Activated CD8-positive, alpha-beta memory T cell treated with anti-CD3 and anti-CD28 coated beads for 24 hours (primary cell): ENCODE measurements at regions not wholly inside any gene's neighbourhood (a gene's known extent, or its start where the extent isn't known, plus 50 kb on each side); places are given as distances from the start of the nearest gene placed in this dataset.
A peak's percentile ranks its signal among the peaks of the same experiment; 100 is the strongest.

Source experiments
- DNase-seq: peaks from one replicate; pipeline ENCODE4 v3.0.0-alpha.2; 2020

GRCh38 chr2:9758741-9759140 lies 84.5 kb upstream of the TAF1B start:
- no peak for DNase-seq

- DNase-seq, result no peak
These were observed 83.0 kb upstream of the TAF1B start for GRCh38 chr2:9760069-9760901.

- no peak for DNase-seq
These were observed 82.4 kb upstream of the TAF1B start for GRCh38 chr2:9760902-9761228.

DNA sequence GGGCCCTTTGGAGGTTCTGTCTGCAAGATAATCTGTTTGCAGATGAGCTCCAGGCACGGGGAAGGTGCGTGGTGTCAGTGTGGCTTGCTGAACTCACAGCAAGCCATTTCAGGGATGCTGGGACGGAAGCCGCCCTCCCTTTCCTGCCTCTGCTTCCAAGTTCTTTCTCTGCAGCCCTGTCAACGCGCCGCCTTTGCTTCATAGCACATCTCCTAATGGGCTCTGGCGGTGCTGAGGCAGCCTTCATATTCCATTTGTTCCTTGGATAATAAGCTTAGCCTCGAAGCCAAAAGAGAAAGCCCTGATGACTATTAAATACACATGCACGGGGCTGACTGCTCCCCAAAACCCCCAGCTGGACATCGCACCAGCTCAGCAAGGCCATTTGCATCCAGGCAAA lies 81.7 kb upstream of the TAF1B start:
- no peak for DNase-seq

DNA sequence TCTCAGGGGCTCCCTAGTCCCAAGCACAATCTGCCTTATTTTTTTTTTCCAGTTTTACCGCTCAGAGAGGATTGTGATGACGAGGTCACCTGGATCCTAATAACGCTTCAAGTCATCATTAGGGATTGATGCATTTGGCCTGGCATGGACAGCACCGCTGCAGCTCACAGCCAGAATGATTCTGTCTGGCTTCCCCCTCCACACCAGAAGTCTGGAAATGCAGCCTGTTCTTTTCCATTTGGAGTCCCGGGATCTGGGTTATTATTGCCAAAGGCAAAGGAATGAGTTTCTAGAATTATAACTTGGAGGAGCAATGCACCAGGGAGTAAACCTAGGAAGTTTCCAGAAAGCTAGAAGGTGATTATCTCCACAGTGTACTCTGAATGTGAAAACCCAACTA lies 81.1 kb upstream of the TAF1B start:
- DNase-seq, result no peak

DNA sequence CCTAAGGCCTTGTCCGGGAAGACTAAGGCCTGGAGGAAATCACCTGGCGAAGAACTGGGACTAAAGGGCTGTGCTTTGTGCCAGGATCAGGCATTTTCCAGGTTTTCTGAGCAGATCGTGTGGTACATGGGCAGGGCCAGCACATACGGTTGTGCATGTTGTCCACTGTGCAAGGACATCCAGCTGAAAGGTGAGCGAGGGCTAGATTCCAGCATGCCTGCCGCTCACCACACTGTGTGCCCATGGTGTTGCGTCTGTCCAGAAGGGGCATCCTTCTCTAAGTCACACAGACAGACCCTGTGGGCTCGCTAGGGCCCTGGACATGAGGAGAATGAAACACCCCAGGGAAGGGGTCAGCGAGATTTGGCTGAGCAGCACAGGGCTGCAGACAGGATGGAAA lies 80.3 kb upstream of the TAF1B start:
- DNase-seq, result no peak

- DNase-seq, result no peak
These were observed 79.7 kb upstream of the TAF1B start for GRCh38 chr2:9763356-9764152.

- DNase-seq, result no peak
These were observed 79.0 kb upstream of the TAF1B start for GRCh38 chr2:9764153-9764778.

DNA sequence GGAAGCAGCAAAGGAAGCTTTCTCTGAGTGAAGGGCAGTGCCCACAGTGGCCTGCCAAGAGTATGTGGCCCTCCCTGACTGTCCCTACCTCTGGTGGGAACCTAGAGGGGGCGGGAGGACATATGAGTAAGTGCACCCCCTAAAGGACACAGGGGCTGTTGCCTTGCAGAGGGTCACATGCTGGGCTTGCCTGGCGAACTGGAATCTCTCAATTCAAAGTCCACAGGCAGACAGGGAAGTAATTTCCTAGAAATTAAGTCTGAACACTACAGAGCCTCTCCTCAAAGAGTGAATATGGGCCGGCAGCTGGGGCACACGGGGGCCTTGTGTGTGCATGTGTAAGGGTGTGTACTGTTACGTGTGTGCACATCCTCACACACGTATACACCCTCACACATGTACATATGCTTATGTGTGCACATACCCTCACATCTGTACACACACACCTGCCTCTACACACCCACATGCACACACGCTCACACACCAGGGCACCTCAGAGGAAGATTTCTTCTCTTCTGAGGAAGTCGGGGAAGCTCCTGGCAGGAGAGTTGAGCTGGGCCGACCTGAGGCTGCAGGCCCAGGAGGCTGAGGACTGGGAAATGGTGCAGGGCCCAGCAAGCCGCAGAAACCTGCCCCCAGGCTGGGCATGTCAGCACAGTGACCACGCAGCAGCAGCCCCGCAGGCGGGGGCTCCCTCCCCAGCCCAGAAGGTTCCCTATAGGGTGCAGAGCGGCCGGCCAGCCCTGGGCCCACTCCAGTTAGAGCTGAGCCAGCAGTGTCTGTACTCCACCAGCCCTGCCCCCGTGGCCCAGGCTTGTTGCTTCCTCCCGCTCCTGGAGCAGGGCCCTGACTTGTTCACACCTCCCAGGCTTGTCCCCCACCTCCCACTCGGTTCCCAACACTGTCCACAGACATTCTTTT lies 77.4 kb upstream of the TAF1B start:
- DNase-seq, result no peak

DNA sequence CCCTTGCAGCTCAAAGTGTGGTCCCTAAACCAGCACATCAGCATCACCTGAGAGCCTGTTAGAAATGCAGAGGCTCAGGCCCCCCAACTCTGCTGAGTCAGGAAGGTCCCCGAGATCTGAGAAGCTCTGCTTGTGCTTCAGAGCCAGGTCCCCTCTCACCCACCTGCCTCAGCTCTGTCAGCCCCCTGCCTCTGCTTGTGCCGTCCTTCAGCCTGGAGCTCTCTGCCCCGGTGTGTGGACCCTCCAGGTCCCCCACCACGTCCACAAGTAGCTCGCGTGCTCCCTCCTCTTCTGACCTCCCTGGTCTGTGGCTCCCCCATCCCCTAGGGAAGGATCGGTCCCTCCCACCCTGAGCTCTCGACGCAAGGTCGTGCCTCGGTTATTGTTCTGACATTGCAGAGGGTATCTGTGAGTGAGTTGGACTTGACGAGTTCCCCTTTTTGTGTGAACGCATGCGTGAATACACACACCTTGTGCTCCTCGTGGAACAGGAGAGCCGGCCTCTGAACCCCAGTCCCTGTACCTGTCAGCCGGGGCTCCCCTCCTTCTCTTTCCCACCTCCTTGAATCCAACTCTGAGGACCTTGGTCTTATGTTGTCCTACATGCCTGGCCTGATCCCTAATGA lies 75.5 kb upstream of the TAF1B start:
- no peak for DNase-seq

- no peak for DNase-seq
These were observed 74.9 kb upstream of the TAF1B start for GRCh38 chr2:9768388-9768787.

- no peak for DNase-seq
These were observed 73.9 kb upstream of the TAF1B start for GRCh38 chr2:9769171-9770005.

DNA sequence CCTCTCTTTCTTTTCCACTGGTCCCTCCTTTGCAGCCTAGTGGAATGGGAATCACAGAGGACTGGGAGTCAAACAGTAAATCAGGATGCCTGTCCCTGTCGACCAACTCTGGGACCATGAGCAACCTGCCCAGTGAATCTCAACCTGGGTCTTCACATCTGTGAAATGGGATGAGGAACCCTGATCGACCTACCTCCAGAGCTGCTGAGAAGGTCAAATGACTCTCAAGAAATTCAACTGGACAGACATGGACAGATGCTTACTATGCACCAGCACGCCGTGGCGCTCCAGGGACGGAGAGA lies 73.3 kb upstream of the TAF1B start:
- no peak for DNase-seq

DNA sequence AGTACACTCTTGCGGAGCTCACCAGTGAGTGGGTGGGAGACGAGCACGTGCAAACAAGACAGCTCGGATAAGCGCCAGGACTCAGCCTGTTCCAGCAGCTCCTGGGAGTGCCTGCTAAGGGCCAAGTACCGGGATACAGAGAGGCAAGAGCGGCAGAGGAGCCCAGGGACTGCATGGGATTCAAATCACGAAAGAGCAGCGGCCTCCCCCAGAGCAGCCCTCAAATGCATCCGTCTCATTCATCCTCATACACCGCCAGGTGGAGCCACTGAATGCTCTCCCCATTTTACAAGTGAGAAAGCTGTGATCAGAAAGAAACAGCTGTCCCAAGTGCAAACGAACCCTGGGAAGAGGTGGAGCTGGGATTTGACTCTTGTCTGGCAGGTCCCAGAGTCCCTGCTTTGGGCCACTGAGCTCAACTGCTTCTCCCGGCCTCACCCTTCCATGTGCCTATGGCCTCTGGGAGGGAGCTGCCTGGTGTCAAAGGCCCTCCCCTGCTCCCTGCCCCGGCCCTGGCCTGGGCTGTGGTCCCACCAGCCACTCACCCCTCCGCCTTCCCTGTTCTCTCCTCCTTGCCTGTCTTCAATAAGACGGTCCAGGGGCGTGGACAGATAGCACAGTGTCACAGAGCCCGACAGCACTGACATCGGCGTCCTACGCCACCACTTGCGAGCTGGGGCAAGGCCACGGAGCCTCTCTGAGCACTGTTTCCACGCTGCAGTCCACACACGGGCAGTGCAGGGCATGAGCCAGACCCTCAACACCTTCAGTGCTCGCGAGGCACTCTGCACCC lies 72.8 kb upstream of the TAF1B start:
- peak; percentile 74 for DNase-seq

DNA sequence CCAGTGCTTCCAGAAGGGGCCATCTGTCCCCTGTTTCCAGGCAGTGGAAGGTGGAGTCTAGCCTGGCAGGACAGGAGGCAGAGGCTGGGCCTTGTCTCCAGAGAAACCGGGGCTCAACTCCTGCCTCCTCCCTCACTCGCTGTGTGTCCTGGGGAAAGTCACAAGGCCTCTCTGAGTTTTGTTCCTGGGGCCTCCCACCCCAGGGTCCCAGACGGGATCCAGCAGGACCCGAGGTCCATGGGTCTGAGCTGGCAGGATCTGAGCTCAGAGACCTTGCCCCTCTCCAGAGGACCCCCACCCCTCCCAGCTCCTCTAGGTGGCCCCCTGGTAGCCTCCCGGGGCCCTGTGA lies 72.2 kb upstream of the TAF1B start:
- no peak for DNase-seq

GRCh38 chr2:9771481-9772017 lies 71.7 kb upstream of the TAF1B start:
- DNase-seq, result no peak

DNA sequence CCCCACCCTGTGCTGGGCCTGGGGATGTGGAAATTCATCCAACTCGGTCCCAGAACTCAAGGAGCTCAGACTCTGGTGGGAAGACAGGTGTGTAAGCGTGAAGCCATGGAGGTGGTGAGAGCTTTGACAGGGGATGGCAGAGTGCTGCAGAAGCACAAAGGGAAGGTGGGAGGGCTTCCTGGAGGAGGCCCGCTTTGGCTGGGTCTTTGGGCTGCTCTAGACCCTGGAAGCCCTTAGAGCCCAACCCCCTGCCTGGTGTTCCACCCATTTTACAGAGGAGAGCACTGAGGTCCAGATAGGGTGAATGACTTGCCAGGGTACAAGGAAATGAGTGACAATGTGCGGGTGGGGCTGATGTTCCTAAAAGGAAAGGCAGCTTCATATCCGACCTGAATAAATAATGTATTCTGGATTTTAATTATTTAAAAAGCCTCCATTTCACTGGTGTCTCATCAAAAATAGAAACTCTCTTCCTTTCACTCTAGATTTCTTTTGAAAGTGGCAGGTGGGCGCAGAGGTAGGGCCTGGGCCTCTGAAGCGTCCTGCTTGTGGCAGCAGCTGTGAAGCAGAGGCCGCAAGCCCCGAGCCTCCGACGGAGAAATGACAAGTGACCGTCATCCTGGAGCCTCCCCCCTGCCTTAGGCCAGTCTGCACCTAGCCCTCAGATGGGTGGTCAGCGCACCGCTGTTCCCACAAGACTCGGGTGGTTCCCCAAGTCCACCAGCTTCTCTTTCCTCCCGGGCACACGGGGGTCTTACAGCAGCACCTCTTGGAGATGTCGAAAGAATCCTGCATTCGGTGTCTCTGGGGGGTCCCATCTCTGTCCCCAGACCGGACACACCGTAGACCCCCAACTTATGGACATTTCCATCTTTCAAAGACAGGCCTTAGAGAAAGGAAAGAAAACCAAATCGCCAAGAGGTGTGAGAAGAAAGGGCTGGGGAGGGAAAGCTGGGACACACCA lies 71.0 kb upstream of the TAF1B start:
- no peak for DNase-seq

GRCh38 chr2:9772999-9773902 lies 70.0 kb upstream of the TAF1B start:
- DNase-seq, result no peak
